ENCODE measurements at regions not wholly inside any gene's neighbourhood (a gene's known extent, or its start where the extent isn't known, plus 50 kb on each side); places are given as distances from the start of the nearest gene placed in this dataset.

GRCh38 chr3:30356866-30357753 lies 249.3 kb upstream of the TGFBR2 start:
- no peak for DNase-seq (ENCODE audit: low read depth)

- no peak for DNase-seq (ENCODE audit: low read depth)
Measured at GRCh38 chr3:30357897-30358296, 248.5 kb upstream of the TGFBR2 start.

DNA sequence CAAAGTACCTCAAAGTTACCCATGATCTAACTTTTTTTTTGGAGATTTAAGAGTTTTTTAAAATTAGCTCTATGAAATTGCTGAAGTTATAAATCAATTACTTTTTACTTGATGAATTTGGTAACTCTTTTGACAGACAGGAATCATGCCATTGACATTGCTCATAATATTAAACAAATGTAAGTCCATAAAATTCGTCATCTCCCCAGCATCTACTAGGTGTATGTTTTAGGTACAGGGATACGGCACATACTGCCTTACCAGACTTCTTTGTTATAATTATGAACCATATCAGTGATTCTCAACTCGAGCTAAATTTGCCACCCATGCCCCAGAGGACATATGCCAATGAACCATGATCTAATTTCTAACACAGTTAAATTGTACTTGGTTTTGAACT lies 247.5 kb upstream of the TGFBR2 start:
- DNase-seq (ENCODE audit: low read depth): no peak

DNA sequence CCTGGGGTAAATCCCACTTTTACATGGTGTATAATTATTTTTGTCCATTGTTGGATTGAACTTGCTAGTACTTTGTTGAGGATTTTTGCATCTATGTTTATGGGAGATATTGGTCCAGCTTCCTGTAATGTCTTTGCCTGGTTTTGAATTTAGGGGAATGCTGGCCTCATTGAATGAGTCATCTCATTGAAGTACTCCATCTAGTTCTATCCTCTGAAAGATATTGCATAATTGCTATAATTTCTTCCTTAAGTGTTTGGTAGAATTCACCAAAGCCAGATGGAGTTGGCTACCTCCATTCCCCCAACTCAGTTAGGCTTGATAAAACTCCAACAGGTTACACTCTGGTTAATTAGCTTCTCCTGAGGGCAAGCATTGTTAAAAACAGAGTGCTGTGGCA lies 237.4 kb upstream of the TGFBR2 start:
- DNase-seq (ENCODE audit: low read depth): no peak

DNA sequence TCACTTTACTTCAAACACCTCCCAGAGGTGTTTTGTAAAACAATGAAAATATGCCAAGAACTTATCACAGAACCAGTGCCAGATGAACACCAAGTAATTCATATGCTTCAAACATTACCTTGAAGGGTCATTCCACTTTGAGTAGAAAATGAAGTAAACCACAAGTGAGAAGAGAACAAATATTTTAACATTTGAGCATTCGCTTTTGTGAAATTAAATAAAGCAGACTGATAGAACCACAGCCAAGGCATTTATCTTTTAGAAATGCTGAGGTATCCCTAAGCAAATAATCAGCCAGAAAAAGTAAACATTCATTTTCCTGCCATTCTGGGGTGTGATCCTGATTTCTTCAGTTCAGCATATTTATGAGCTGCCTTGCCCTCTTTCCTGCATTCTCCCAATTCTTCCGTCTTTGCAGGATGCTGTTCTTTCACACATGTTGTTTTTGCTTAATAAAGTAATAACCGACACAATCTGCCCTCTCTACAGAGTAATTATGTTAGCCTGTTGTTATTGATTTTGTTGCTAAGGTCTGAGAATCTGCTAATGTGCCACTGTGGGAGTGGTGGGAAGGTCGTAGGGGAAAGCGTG lies 235.6 kb upstream of the TGFBR2 start:
- no peak for DNase-seq (ENCODE audit: low read depth)

GRCh38 chr3:30372837-30373236 lies 233.6 kb upstream of the TGFBR2 start:
- DNase-seq (ENCODE audit: low read depth): no peak

GRCh38 chr3:30384546-30385072 lies 221.8 kb upstream of the TGFBR2 start:
- no peak for DNase-seq (ENCODE audit: low read depth)

DNA sequence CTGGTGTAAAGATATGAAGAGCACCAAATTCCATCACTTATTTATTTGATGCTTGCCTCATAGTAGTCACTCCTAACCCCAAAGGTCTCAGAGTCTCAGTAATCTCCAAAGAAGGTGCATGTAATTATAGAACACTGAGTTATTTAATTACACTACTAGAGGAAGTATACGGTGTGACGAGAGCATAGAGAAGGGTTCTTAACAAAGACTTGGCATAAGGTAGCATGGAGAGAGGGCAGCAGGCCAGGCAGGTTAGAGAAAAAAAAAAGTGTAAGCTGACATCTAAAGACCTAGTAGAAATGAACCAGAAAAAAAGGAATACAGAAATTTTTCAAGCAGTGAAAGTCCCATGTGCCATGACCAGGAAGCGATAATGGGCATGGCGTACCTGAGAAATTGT lies 213.3 kb upstream of the TGFBR2 start:
- DNase-seq (ENCODE audit: low read depth): no peak

DNA sequence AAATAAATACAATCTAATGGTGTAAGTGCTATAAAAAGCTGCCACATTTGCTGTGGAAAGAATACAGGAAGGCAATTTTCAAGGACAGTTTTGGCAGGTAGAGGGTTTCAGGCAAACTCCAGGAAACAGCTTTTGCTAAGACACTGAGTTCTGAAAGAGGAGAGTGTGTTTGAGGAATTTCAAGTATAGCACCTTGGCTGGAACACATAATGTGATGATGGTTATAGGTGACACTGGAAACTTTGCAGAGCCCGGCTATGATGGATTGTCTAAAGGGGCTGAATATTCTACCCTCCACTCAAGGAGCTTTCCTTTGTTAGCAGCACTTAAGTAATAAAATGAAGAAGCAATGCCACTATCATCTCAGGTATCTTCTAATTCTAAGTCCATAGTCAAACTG lies 209.4 kb upstream of the TGFBR2 start:
- no peak for DNase-seq (ENCODE audit: low read depth)

GRCh38 chr3:30399394-30400181 lies 206.8 kb upstream of the TGFBR2 start:
- no peak for DNase-seq (ENCODE audit: low read depth)

GRCh38 chr3:30400926-30401325 lies 205.5 kb upstream of the TGFBR2 start:
- no peak for DNase-seq (ENCODE audit: low read depth)

GRCh38 chr3:30401971-30402370 lies 204.4 kb upstream of the TGFBR2 start:
- DNase-seq (ENCODE audit: low read depth): no peak

DNA sequence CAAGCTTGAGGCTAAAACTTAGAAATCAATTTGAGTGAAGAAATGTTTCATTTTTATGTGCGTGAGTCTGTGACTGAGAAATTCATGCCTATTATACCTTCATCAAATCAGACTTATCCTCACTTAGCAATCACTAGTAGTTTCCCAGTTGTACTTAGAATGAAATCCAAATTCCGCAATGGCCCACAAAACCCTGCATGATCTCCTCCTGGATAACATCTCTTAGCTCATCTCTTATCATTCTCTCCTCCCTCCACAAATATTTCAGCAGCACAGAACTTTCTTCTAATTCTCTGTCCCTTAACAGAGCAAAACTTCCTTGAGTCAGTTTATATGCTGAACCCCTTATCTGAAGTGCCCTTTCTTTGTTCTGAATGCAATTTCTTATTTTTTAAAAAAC lies 198.8 kb upstream of the TGFBR2 start:
- DNase-seq (ENCODE audit: low read depth): no peak

- no peak for DNase-seq (ENCODE audit: low read depth)
Measured at GRCh38 chr3:30408105-30408557, 198.3 kb upstream of the TGFBR2 start.

- DNase-seq (ENCODE audit: low read depth): no peak
Measured at GRCh38 chr3:30418443-30418842, 188.0 kb upstream of the TGFBR2 start.

DNA sequence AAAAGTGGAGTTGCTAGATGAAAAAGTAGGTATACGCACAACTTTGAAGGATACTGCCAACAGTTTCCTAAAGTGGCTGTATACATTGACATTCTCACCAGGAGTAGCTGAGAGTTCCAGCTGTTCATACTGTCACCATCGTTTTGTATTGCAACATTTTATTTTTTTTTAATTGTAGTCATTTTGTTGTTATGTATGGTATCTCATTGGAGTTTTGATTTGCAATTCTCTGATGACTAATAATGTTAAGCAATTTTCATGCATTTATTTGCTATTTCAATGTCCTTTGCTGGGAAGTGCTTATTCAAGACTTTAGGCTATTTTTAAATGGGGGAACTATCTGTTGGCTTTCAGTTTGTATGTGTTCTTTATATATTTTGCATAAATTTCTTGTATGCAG lies 185.1 kb upstream of the TGFBR2 start:
- no peak for DNase-seq (ENCODE audit: low read depth)

- DNase-seq (ENCODE audit: low read depth): no peak
Measured at GRCh38 chr3:30426293-30426993, 180.0 kb upstream of the TGFBR2 start.

GRCh38 chr3:30428251-30428650 lies 178.2 kb upstream of the TGFBR2 start:
- no peak for DNase-seq (ENCODE audit: low read depth)

DNA sequence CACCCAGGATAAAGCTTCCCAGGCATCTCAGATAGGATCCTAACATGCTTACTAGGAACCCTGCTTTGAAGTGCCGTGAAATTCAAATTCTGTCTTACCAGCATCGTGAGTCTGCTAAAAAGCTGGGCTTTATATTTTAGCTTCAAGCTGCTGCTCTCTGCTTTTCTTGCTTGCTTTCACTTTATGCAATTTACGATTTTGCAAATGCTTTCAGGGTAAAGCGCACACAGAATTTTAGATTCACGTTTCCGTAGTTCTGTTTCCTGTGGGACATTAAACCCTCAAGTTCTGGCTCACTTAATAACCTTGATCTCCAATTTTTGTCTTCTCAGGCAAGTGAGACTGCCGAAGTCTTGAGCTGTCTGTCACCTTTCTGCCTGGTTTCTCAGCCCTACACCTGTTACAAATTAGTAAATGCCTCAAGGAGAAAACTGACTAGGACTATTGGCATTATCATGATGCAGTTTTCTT lies 170.5 kb upstream of the TGFBR2 start:
- no peak for DNase-seq (ENCODE audit: low read depth)

- DNase-seq (ENCODE audit: low read depth): no peak
Measured at GRCh38 chr3:30437171-30437601, 169.2 kb upstream of the TGFBR2 start.

- DNase-seq (ENCODE audit: low read depth): no peak
Measured at GRCh38 chr3:30438126-30438525, 168.3 kb upstream of the TGFBR2 start.

Measured in stimulated activated CD8-positive, alpha-beta memory T cell treated with anti-CD3 and anti-CD28 coated beads, Interleukin-15, amount 100 ng/mL, for 24 hours (primary cell).